Stimulated activated naive B cell treated with anti-CD40 and anti-IgM and Interleukin-4, amounts not matched to agents 10 μg/mL and 1 μg/mL and 100 μg/mL, for 72 hours (primary cell): ENCODE measurements at regions not wholly inside any gene's neighbourhood (a gene's known extent, or its start where the extent isn't known, plus 50 kb on each side); places are given as distances from the start of the nearest gene placed in this dataset.
"Not testable (repeated sequence)": the region's sequence is repeated elsewhere in the genome, so short reads cannot be mapped to it uniquely, and the experiment has no call there.

Experiments used
- ATAC-seq, 2 donors: fragments of 150-1000 bp; cut with Tn5 transposase; replicated peaks; 2 replicates each; pipeline ENCODE4 v1.10.0; 2021; ENCODE audit warnings: moderate library complexity in 1 of 2
- DNase-seq: peaks from one replicate; pipeline ENCODE4 v3.0.0; 2021
- H3K27ac Mint-ChIP-seq: one replicate; pipeline ENCODE4 v1.8.0; 2022; ENCODE audit warnings: mild to moderate bottlenecking, mixed read lengths
- H3K27me3 Mint-ChIP-seq, 2 donors: one replicate each; pipeline ENCODE4 v1.8.0; 2022; ENCODE audit warnings: mixed read lengths in 2 of 2
- H3K36me3 Mint-ChIP-seq, 2 donors: one replicate each; pipeline ENCODE4 v1.8.0; 2022; ENCODE audit warnings: mixed read lengths in 2 of 2, mild to moderate bottlenecking in 1 of 2
- H3K4me1 Mint-ChIP-seq, 2 donors: one replicate each; pipeline ENCODE4 v1.8.0; 2022; ENCODE audit warnings: mixed read lengths in 2 of 2, mild to moderate bottlenecking in 1 of 2
- H3K4me3 Mint-ChIP-seq, 2 donors: one replicate each; pipeline ENCODE4 v1.8.0; 2022; ENCODE audit warnings: mild to moderate bottlenecking in 2 of 2, mixed read lengths in 2 of 2, moderate library complexity in 1 of 2
- H3K9me3 Mint-ChIP-seq, 2 donors: one replicate each; pipeline ENCODE4 v1.8.0; 2022; ENCODE audit warnings: mixed read lengths in 2 of 2, mild to moderate bottlenecking in 1 of 2

GRCh38 chr13:89343165-89343564 is 1672.0 kb downstream of the SLITRK5 start:
- H3K4me1 Mint-ChIP-seq: no peaks in the 10 kb centered on the region
- ATAC-seq (no peak), DNase-seq (no peak)
- no peaks in the 10 kb centered on the region for H3K36me3 Mint-ChIP-seq
- H3K9me3 Mint-ChIP-seq: peaks cover 0 to 2% of the 10 kb centered on the region in 2 donors
- no peak overlapping the region for H3K4me3 Mint-ChIP-seq
- no peak overlapping the region for H3K27ac Mint-ChIP-seq
- H3K27me3 Mint-ChIP-seq: no peaks in the 10 kb centered on the region

DNA sequence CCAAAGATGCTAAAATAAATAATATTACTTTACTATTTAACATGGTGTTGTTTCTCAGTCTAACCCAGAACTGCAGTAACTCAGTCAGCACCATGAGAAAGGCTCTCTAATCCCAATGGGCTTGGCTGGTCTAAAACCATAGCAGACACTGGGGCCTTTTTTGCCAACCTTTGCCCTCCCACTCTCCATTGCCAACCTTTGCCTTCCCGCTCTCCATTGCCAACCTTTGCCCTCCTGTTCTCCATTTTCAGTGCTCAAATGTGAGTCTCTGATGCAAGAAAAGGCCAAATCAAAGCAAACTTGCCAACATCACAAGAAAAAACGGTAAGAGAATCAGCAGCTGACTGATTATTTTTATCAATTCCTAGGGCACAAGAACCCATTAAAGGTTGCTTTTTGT is 1681.2 kb downstream of the SLITRK5 start:
- Mint-ChIP-seq H3K27ac (no peak overlapping the region), H3K36me3 (no peaks in the 10 kb centered on the region), H3K4me1 (no peaks in the 10 kb centered on the region), H3K4me3 (no peak overlapping the region), H3K27me3 (no peaks in the 10 kb centered on the region), H3K9me3 (peaks cover 0 to 5% of the 10 kb centered on the region in 2 donors)
- DNase-seq: no peak
- no peak for ATAC-seq

DNA sequence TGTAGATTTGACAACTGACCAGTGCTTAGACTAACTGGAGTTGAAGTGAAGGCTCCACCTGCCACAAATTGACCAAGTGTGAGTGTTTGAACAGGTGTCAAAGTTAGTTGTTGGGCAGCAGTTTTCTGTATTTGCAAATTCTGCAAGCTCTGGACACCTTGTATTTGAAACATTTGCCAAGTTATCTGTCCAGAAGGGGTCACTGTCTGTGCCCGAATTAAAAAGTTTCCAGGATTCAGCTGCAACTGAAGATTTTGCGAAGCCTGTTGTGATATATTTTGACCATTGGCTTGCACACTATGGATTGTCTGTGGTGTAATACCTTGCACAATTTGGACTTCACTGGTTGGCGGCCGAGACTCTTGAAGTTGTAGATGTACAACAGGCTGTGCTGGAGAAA is 1690.7 kb downstream of the SLITRK5 start:
- Mint-ChIP-seq H3K36me3 (no peaks in the 10 kb centered on the region), H3K27me3 (no peaks in the 10 kb centered on the region), H3K4me1 (no peaks in the 10 kb centered on the region), H3K4me3 (no peak overlapping the region), H3K27ac (no peak overlapping the region), H3K9me3 (no peaks in the 10 kb centered on the region)
- no peak for ATAC-seq
- no peak for DNase-seq

GRCh38 chr13:89363144-89363543 is 1692.0 kb downstream of the SLITRK5 start:
- no peak for DNase-seq
- H3K4me1 Mint-ChIP-seq: no peaks in the 10 kb centered on the region

DNA sequence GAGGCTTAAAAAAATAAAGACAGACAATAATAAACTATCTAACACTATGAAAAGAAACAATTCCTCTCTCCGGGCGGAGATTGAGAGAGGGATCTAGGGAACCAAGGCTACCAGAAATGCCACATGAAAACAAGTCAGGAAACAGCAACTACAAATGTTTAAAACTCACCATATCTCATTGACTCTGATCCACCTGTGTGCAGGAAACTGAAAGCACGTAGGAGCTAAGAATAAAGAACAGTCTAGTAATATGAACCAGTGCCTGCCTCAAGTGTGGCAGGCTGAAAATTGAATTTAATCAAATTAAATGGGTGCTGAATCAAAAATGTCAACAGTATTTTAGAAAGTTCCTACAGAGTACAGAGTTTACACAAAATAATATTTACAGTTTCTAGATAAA is 1701.0 kb downstream of the SLITRK5 start:
- no peaks in the 10 kb centered on the region for H3K27me3 Mint-ChIP-seq
- ATAC-seq (no peak), DNase-seq (no peak)
- no peak overlapping the region for H3K27ac Mint-ChIP-seq
- no peaks in the 10 kb centered on the region for H3K4me1 Mint-ChIP-seq
- H3K9me3 Mint-ChIP-seq: peaks cover 0 to 4% of the 10 kb centered on the region in 2 donors
- H3K36me3 Mint-ChIP-seq: no peaks in the 10 kb centered on the region
- H3K4me3 Mint-ChIP-seq: no peak overlapping the region

More at GRCh38 chr13:89363144-89363543, 1692.0 kb downstream of the SLITRK5 start:
- H3K27ac Mint-ChIP-seq: no peak overlapping the region
- H3K9me3 Mint-ChIP-seq: no peaks in the 10 kb centered on the region
- no peaks in the 10 kb centered on the region for H3K27me3 Mint-ChIP-seq
- no peaks in the 10 kb centered on the region for H3K36me3 Mint-ChIP-seq
- ATAC-seq: no peak
- no peak overlapping the region for H3K4me3 Mint-ChIP-seq

- Mint-ChIP-seq H3K27ac (no peak overlapping the region), H3K9me3 (peaks cover 0 to 7% of the 10 kb centered on the region in 2 donors), H3K36me3 (no peaks in the 10 kb centered on the region), H3K27me3 (no peaks in the 10 kb centered on the region), H3K4me1 (no peaks in the 10 kb centered on the region), H3K4me3 (no peak overlapping the region)
- no peak for ATAC-seq
- DNase-seq: no peak
These were observed 1704.7 kb downstream of the SLITRK5 start for GRCh38 chr13:89375839-89376238.

GRCh38 chr13:89380101-89380500 is 1708.9 kb downstream of the SLITRK5 start:
- DNase-seq (no peak), ATAC-seq (no peak)
- H3K36me3 Mint-ChIP-seq: no peaks in the 10 kb centered on the region
- H3K4me1 Mint-ChIP-seq: no peaks in the 10 kb centered on the region
- no peaks in the 10 kb centered on the region for H3K27me3 Mint-ChIP-seq
- peaks cover 0 to 3% of the 10 kb centered on the region in 2 donors for H3K9me3 Mint-ChIP-seq
- no peak overlapping the region for H3K4me3 Mint-ChIP-seq
- no peak overlapping the region for H3K27ac Mint-ChIP-seq

DNA sequence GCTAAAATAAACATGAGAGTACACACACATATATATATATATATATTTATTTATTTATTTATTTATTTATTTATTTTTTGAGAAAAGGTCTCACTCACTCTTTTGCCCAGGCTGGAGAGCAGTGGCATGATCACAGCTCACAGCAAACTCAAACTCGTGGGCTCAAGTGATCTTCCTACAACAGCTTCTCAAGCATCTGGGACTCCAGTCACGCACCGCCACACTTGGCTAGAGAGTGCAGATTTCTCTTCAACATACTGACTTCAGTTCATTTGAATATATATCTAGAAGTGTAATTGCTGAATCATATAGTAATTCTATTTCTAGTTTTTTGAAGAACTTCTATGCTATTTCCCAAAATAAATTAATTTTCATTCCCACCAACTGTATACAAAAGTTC is 1711.8 kb downstream of the SLITRK5 start:
- peaks cover 0 to 2% of the 10 kb centered on the region in 2 donors for H3K9me3 Mint-ChIP-seq
- no peak for DNase-seq
- no peak overlapping the region for H3K27ac Mint-ChIP-seq
- no peak for ATAC-seq
- H3K36me3 Mint-ChIP-seq: no peaks in the 10 kb centered on the region
- H3K4me3 Mint-ChIP-seq: no peak overlapping the region
- no peaks in the 10 kb centered on the region for H3K27me3 Mint-ChIP-seq
- no peaks in the 10 kb centered on the region for H3K4me1 Mint-ChIP-seq

DNA sequence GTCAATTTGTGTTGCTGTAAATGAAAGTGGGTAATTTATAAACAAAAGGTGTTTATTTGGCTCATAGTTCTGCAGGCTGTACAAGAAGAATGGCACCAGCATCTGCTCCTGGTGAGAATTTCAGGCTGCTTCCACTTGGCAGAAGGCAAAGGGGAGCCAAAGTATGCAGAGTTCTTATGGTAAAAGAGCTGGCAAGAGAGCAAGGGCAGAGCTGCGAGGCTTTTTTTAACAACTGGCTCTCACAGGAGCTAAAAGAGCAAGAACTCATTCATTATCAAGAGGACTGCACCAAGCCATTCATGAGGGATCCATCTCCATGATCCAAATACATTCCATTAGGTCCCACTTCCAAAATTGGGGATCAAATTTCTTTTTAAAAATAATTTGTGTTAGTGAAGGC is 1712.7 kb downstream of the SLITRK5 start:
- H3K27me3 Mint-ChIP-seq: no peaks in the 10 kb centered on the region
- ATAC-seq (no peak), DNase-seq (no peak)
- no peaks in the 10 kb centered on the region for H3K36me3 Mint-ChIP-seq
- peaks cover 0 to 2% of the 10 kb centered on the region in 2 donors for H3K9me3 Mint-ChIP-seq
- H3K4me1 Mint-ChIP-seq: no peaks in the 10 kb centered on the region
- H3K4me3 Mint-ChIP-seq: no peak overlapping the region
- no peak overlapping the region for H3K27ac Mint-ChIP-seq

DNA sequence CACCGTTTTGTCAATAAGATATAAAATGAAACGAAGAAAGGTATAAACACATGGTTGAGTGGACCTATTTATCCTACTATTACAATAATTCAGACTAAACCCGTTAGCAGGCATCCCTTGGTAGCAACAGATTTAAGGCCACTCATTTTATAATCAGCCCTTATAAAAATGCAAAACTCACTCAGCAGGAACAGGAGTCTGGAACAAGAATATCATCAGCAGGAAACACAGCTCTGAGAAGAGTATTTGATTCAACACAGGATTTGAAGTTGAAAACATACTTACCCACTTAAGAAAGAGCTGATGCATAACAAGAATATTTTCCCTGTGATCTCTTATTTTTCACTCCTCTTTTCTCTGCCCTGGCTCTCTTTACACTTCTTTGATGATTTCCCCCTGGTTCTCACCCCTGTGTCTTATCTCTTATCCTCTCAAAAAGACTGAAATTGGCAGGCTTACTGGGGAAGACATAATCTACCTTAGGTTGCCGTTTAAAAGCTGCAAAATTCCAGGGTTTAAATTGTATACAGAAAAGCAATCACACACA is 1722.7 kb downstream of the SLITRK5 start:
- Mint-ChIP-seq H3K9me3 (peaks cover 0 to 4% of the 10 kb centered on the region in 2 donors), H3K27me3 (no peaks in the 10 kb centered on the region), H3K36me3 (no peaks in the 10 kb centered on the region), H3K4me3 (no peak overlapping the region), H3K27ac (no peak overlapping the region), H3K4me1 (no peaks in the 10 kb centered on the region)
- ATAC-seq (no peak), DNase-seq (no peak)

- no peak for DNase-seq
- peaks cover 3 to 9% of the 10 kb centered on the region in 2 donors for H3K9me3 Mint-ChIP-seq
- no peaks in the 10 kb centered on the region for H3K4me1 Mint-ChIP-seq
- no peak for ATAC-seq
- no peak overlapping the region for H3K4me3 Mint-ChIP-seq
- H3K27me3 Mint-ChIP-seq: no peaks in the 10 kb centered on the region
- H3K27ac Mint-ChIP-seq: no peak overlapping the region
- no peaks in the 10 kb centered on the region for H3K36me3 Mint-ChIP-seq
These were observed 1730.1 kb downstream of the SLITRK5 start for GRCh38 chr13:89401264-89401675.

GRCh38 chr13:89402211-89402610 is 1731.0 kb downstream of the SLITRK5 start:
- Mint-ChIP-seq H3K4me3 (no peak overlapping the region), H3K36me3 (no peaks in the 10 kb centered on the region), H3K27ac (no peak overlapping the region), H3K4me1 (no peaks in the 10 kb centered on the region), H3K27me3 (no peaks in the 10 kb centered on the region), H3K9me3 (peaks cover 3 to 9% of the 10 kb centered on the region in 2 donors)
- ATAC-seq (no peak), DNase-seq (no peak)

DNA sequence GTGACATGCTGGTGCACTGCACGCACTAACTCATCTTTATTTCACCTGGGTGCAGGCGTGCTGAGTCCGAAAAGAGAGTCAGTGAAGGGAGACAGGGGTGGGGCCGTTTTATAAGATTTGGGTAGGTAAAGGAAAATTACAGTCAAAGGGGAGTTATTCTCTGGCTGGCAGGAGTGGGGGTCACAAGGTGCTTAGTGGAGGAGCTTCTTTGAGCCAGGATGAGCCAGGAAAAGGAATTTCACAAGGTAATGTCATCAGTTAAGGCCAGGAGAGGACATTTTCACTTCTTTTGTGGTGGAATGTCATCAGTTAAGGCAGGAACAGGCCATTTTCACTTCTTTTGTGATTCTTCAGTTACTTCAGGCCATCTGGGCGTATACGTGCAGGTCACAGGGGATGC is 1734.9 kb downstream of the SLITRK5 start:
- H3K27me3 Mint-ChIP-seq, H3K4me1 Mint-ChIP-seq, ATAC-seq, H3K27ac Mint-ChIP-seq, H3K9me3 Mint-ChIP-seq, DNase-seq, H3K36me3 Mint-ChIP-seq, H3K4me3 Mint-ChIP-seq: not testable (repeated sequence)

DNA sequence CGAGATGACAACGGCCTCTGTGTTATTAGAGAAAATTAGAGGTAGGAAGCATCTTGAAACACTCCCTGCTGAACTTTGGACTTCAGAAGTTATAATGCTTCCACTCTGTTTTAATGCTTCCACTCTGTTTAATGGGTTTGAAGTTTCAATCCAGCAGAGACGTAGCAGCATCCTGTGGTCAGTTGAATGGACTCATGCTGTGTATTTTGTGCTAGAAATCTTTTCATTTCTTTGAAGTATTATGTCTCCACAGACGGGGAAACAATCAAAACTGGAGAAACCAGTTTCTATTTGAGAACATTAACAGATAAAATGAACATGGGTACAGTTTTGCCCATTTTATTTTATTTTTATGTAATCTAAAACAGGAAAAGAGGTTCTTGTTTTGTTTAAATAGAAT is 1736.2 kb downstream of the SLITRK5 start:
- Mint-ChIP-seq H3K4me1 (no peaks in the 10 kb centered on the region), H3K27me3 (no peaks in the 10 kb centered on the region), H3K4me3 (no peak overlapping the region), H3K36me3 (no peaks in the 10 kb centered on the region), H3K27ac (no peak overlapping the region), H3K9me3 (peaks cover 1 to 3% of the 10 kb centered on the region in 2 donors)
- no peak for DNase-seq
- no peak for ATAC-seq

GRCh38 chr13:89432997-89433396 is 1761.8 kb downstream of the SLITRK5 start:
- no peaks in the 10 kb centered on the region for H3K4me1 Mint-ChIP-seq
- H3K4me3 Mint-ChIP-seq: no peak overlapping the region
- no peaks in the 10 kb centered on the region for H3K27me3 Mint-ChIP-seq
- DNase-seq: no peak
- H3K9me3 Mint-ChIP-seq: peaks cover 0 to 10% of the 10 kb centered on the region in 2 donors
- H3K36me3 Mint-ChIP-seq: no peaks in the 10 kb centered on the region
- ATAC-seq: no peak
- H3K27ac Mint-ChIP-seq: no peak overlapping the region

GRCh38 chr13:89434624-89435023 is 1763.5 kb downstream of the SLITRK5 start:
- not testable (repeated sequence) for H3K9me3 Mint-ChIP-seq, H3K4me3 Mint-ChIP-seq, H3K27me3 Mint-ChIP-seq, H3K36me3 Mint-ChIP-seq, DNase-seq, H3K4me1 Mint-ChIP-seq, ATAC-seq, H3K27ac Mint-ChIP-seq
